ENCODE measurements at regions not wholly inside any gene's neighbourhood (a gene's known extent, or its start where the extent isn't known, plus 50 kb on each side); places are given as distances from the start of the nearest gene placed in this dataset.

DNA sequence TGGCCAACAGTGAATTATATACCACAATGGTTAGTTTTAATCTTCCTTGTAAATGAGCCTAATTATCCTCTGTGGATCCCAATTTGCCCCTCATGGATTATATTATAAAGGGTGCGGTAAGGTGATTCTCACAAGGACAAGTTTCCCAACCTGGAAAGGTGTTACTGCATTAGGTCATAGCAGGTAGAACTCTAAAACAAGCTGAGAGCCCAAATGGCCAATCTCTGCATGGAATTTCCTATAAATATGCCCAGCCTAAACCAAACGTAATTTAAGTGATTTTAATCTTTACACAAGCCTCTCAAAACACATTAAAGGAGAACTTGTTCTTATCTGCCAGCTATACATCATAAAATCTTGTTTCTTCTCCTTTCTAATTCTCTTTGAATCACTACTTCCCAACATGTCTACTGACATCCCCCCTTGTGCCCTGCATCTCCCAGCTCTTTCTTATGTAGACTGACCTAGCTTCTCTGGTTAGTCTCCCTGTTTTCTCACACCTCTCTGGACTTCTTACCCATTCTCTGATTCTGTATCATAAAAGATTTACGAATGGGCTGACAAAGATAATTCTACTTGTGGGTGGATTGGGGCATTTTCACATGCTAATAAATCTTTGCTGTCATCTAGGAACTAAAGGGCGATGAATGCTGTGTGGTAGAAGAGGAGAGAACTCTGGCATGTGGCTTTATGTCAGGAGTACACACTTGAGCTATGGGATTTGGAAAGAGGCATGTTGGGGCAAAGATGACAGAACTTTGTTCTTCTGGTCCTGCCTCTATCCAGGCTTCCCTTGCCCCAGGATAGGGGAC, 94.3 kb upstream of the PGRMC2 start:
- DNase-seq: no peak

DNA sequence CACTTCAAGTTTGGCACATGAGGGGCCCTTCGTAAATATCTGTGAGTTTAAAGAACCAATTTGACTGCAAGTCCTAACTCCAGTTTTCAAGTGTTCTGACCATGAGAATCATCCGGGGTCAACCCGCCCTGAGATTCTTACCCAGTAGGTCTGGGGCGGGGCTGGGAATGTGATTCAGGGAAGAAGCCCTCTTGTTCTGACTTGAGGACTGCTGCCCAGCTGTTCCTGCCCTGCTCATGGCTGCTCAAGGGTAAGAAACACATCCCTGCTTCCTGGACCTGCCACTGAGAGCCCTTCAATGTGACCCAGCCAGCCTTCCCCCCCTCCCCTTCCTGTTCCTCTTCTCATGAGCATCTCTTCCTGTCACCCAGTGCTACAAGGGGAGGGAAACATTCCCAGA, 92.7 kb upstream of the PGRMC2 start:
- no peak for DNase-seq

DNA sequence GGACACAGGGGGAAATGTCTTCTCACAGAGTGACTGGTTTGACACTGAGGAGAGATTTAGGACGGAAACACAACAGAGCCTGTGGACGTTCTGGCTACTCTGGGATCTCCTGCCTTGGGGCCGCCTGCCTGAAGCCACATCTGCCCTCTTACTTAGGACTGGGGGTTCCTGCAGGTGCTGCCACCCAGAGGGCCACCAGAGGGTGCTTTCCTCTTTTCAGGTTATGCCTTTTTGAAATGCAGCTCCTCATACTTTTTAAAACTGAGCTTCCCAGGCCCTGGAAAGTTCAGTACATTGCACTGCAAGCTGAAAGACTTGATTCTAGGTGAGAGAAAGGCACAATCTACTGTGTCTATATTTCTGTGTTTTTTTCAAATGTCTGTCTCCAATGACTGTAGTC, 92.2 kb upstream of the PGRMC2 start:
- DNase-seq: no peak

DNA sequence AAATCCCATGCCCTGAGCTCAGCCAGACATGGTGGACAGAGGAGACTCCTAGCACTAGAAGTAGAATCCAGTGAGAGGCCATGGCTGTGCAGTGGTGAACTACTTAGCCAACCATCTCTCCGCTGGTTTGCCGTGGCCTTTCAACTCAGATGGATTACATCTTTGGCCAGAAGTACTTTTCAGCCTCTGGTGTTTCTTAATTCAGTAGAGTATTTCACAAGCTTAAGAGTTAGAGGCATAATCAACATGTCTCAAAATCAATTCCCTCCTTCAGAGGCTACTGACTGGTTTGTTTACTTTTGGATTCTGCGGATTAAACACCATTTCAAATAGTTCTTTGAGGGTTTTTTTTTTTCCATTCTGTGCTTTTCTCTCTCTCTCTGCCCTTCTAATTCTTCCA, 91.1 kb upstream of the PGRMC2 start:
- no peak for DNase-seq

DNA sequence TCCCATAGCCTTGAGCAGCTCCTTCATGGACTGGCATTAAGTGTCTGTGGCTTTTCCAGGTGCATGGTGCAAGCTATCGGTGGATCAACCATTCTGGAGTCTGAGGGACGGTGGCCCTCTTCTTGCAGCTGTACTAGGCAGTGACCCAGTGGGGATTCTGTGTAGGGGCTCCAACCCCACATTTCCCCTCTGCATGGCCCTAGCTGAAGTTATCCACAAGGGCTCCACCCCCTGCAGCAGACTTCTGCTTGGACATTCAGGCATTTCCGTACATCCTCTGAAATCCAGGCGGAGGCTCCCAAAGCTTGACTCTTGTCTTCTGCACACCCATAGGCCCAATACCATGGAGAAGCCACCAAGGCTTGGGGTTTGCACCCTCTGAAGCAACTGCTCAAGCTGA, 89.3 kb upstream of the PGRMC2 start:
- DNase-seq: no peak

DNA sequence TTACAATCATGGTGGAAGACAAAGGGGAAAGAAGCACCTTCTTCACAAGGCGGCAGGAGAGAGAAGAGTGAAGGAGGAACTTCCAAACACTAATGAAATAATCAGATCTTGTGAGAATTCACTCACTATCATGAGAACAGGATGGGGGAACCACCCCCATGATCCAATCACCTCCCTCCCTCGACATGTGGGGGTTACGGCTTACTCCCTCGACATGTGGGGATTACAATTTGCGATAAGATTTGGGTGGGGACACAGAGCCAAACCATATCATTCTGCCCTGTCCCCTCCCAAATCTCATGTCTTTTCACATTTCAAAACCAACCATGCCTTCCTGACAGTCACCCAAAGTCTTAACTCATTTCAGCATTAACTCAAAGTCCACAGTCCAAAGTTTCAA, 88.7 kb upstream of the PGRMC2 start:
- no peak for DNase-seq

DNA sequence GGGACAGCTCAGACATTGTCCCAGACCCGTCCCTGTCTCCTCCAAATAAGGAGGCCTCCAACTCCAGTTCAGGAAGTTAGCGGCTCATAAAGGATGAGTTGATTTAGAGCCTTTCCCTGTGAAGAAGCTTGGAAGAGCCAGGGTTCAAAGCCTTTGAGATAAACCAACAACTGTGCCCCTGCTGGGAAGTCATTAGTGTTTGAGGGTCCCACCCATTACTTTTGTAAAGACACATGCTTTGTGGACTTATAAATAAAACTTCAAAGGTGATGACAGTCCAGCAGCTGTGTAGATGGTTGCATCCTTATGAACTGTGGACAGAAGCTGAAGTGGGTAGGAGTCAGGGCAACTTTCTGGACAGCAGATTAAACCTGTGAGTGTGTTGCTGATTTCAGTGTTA, 86.0 kb upstream of the PGRMC2 start:
- DNase-seq: no peak

DNA sequence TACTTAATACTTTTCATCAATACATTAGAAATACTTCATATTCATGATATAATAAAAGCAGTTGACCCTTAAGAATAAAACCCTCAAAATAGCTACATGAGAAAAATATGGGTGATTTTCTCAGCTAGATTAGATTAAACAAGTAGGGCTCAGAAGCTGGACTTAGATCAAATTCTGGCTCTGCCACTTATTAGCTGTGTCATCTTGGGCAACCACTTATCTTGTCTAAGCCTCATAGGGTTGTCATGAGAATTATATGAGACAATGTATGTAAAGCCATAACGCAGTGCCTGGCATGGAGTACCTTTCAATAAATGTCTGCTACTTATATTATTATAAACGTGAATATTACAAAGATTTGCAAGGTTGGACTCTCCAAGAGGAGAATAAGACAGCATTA, 84.3 kb upstream of the PGRMC2 start:
- DNase-seq: no peak

DNA sequence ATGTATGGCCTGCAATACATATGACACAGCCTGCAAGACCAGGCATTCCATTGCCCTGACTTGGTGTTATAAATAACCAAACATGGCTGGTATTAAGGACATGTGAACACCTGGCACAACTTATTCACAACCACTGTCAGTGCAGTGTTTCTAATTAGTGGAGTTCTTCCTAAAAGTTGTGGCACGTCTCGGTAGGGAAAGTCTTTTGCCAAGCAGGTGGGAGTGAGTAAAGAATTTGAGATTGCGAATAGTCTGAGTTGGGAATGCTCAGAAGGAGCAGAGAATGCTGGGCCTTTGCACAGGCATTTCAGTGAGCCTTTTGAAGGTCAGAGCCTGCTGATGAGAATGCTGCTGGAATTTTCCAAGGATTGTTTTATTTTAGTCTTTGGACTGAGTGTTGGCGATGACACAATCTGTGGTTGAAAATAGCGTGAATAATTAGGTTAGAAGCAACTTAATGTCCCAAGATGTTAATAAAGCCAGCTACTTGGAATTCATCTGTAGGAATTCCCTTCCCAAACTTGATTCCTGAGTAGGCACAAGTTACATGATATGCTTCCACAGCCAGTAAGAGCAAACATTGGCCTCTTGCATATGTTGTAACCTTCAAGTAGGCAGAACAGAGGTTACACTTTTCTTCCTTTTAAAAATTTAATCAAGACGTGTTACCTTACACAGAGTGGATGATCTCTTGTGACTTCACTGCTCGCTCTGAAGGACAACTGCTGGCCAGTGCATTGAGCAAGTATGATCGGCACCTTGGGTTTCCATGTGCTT, 83.6 kb upstream of the PGRMC2 start:
- no peak for DNase-seq

DNA sequence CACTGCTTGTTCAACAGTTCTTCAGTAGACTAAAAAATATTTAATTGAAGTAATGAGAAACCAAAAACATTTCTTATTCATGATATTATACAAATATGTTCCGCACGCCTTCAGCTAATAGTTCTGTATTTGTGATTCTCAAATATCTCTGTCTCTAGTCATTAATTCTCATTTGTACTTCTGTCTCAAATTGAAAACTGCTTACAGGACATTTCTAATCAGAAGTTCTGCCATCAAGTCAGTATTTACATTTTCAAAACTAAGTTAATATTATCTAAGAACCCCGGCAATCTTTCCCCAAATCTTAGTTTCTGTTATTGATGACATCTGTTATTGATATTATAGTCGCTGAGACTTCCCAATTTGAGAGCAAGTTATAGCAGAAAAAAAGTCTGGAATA, 78.6 kb upstream of the PGRMC2 start:
- DNase-seq: no peak

DNA sequence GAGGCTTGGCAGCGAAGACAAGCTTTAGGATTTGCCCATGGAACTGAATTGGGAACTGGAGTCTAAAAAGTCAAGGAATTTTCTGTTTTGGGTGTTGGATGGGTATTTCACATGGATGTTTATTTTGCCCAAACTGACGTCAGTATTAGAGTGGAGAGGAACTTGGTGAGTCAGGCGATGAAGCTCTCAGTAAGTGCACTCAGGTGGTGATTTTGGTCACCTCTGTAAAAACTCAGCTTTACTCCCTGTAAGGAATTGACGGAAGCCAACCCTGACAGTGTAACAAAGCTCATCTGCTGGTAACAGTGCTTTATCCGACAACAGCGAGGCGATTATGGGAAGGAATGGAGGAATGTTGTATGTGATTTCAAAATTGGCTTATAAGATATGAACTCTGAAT, 77.0 kb upstream of the PGRMC2 start:
- no peak for DNase-seq

DNA sequence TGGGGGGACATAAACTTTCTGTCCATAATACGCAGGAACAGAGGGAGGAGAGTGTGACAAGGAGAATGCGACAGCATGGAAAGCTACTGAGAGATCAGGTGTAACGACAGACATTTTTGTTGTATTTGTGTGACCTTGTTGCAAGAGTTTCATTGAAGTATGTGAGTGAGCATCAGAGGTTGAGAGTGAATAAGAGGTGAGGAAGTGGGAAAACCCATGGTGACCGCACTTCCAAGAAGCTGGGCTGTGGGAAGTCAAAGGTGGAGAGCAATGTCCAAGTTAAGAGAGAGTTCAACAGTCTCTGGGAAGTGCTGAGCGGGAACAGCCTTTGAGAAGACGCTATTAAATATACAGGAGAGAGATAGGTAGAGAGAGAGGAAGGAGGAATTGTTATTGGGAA, 76.4 kb upstream of the PGRMC2 start:
- no peak for DNase-seq

DNA sequence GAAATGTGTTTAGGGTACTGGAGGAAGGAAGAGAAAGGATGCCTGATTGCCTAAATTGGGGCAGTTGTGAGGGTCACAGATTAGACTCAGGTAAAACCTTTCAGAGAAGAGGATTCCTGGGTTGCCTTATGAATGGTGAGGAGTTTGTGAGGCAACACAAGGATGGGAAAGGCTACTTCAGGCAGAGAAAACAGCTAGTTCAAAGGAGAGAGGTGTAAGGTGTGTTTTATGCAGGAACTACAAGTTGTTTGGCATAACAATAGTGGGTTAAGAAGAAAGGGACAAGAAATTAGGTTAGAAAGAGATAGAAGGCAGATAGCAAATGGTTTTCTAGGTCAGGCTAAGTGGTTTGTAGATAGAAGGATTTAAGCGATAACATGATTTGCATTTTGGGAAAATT, 75.1 kb upstream of the PGRMC2 start:
- no peak for DNase-seq

DNA sequence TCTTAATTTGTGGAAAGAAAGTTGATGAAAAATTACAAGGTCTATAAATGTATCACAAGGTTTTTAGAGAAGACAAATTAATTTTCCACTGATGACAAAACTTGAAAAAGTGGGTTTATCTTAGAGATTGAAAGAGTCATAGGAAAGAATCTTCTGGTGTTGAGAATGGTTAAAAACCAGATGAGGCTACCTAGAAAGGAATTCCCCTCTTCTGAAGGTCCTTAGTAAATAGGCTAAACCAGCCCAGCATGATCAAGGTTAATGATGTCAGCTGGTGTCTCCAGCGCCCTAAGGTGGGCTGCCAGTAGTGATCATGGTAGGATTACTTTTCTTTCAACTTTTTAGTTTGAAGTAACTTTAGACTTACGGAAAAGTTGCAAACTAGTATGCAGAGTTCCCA, 71.8 kb upstream of the PGRMC2 start:
- DNase-seq: no peak

DNA sequence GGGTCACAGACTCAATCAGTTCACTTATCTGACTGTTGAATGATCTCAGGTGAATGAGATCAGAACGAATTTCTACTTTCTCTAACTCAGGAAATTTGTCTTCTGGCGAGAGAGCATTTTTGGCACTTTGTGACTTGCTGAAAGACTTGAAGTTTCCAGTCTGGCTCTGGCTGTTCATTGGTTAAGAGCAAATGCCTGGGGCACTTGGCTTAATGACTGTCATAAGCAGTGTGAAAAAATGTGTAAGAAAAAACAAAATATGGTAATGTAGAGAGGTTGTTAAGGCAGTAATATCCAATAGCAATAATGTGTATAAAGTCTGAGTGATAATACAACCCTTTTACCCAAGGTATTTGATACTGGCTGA, 71.3 kb upstream of the PGRMC2 start:
- no peak for DNase-seq

DNA sequence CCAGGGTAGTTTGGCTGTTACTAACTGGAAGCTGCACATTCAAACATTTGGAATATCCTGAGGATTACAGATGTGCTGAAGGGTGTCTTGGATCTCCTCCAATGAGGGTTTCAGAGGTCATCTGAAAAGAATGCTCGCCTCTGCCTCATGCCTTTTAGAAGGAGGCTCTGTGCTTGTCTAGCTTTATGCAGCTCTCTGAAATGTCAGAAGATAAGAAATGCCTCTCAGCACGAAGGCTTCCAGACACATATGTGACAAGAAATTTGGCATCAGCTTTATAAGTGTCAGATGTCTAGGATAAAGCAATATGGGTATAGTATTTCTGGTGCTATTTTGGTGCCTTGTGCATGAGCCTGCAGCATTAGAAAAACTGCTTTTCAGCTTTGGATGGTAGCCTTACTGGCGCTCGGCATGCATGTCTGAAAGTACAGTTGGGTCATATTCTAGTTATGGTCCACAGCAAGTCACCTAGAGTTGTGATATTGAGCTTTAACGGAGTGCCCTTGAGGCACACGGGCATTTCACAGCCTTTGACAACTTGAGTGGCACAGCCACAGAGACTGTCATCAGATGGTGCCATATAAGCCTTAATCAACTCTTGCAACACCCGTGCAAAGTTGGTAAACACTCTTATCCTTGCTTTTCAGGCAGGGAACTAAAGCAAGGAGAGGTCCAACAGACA, 70.8 kb upstream of the PGRMC2 start:
- no peak for DNase-seq

DNA sequence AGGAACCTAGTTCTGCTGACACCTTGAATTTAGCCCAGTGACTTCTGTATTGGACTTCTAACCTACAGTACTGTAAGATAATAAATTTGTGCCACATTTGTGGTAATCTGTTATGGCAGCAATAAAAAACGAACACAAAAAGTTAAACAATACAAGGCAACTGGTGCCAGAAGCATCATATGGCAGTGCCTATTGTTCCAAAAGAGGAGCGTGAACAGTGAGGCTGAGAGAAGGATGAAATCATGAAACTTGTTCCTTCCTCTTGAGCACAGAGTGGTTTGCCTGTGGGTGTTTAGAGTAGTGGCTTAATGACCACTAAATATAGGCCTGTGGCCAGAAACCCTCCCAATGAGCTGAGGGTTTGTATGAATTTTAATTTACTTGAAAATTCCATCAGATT, 69.7 kb upstream of the PGRMC2 start:
- no peak for DNase-seq

DNA sequence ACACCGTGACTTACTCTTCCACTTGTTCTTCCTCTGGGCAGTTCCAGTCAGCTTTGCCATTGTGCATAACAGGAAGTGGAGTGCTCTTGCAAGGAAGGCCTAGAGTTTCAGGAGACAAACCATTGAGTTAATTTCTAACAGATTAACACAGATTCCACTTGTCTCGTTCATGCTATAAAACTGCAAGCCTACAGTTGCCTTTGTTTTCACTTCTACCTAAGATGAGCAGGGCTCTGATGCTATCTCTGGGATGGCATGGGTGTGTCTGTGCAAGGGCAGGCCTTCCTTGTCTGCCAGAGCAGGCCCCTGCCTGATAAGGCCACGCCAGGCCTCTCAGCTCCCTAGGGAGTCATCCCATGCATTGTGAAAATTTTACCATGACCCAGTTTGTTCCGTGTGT, 67.7 kb upstream of the PGRMC2 start:
- no peak for DNase-seq

DNA sequence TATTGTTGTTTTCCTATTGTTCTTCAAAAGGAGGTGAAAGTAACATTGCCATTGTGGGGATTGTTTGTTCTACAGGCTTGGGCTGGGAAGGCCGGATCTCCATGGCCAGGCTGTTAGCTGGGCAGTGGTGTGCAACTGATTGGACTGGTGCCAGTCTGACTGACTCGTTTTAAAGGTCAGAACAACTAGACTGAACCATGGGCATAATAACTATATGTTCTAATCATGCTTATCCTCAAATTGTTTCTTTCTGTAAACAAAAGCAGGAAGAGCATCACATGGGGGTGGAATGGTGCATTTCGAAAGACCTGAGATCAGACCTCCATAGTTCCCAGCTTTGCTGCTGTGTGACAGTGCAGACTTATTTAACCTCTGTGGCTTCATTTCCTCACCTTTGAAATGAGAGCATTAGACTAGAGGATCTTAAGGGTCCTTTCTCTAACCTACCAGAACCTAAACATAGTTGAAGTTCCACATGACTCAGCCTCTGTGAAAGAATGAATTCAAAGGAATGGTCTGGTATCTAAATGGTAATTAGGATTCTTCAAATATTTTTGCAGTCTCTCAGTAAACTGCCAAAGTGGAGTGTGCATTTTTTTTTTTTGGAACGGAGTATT, 66.7 kb upstream of the PGRMC2 start:
- no peak for DNase-seq

DNA sequence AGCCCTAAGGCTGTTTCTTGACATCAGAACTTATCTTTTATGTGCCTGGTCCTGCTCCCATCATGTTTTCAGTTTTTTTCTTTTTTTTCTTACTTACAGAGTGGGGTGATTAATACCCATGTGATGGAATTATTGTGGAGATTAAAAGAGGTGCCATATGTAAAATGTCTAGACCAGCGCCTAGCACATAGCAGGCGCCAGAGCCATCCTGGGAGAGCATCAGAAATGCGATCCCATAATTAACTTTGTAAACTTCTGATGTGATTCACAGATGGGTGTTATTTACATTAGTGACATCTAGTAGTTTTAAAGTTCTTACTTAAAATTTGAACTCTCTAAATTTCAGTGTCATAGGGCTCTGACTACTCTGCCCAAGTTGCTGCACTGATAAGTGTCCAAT, 66.2 kb upstream of the PGRMC2 start:
- no peak for DNase-seq

DNA sequence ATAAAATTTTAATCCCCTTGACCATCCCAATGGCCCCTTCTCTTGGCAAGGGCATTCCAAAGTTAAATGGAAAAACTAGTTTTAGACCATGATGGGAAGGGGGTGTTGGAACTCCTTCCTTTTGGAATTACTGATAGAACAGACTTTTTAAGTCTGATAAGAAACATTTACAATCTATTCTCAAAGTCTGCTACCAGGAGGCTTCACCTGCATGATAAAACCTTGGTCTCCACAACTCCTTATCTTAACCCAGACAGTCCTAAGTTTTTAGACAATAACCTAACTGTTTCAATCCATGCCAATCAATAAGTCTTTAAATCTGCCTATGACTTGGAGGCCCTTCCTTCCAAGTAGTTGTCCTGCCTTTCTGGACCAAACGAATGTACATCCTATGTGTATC, 63.9 kb upstream of the PGRMC2 start:
- no peak for DNase-seq

DNA sequence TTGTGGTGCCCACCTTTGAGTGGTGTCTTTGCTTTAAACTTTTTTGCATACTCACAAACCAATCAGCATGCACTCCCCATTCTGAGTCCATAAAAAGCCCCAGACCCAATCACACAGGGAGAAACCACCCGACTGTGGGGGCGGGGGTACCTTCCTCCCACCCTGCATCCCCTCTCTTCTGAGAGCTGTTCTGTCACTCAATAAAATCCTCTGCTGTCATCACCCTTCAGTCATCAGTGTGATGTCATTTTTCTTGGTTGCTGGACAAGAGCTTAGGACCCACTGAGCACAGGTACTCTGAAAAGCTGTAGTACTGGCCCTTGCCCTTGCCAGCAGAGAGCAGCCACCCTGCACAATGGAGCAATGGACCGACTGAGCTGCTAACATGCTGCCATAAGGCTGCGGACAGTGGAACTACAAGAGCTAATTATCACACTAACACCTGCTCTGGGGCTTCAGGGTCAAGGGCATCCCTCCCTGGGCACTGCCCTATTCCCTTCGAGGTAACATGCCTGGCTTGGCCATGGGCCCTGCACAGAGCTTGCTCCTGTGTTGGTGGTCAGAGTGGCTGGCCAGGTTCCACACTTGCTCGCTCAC, 62.9 kb upstream of the PGRMC2 start:
- no peak for DNase-seq

DNA sequence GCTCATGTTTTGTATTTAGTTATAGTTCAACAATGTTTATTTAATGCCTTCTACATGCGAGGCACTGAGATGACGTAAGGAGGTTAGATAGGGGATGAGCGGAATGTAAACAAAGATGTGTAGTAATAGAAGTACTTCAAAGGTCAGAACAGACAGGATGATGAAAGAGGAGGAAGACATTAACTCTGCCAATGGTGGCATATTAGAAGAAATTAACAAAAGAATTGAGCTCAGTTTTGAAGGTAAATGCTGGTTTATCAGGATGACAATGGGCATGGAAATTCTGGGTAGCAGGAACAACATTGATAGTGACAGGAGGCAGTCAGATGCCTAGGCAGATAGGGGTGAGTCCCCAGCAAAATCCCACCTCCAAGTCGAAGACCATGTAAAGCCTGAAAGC, 62.3 kb upstream of the PGRMC2 start:
- DNase-seq: no peak

Measured in NCI-H1417 treated with DMSO at 0.1 percent for 48 hours (cell line).